HG03565 (cell line): ENCODE measurements at regions not wholly inside any gene's neighbourhood (a gene's known extent, or its start where the extent isn't known, plus 50 kb on each side); places are given as distances from the start of the nearest gene placed in this dataset.
A peak's percentile ranks its signal among the peaks of the same experiment; 100 is the strongest.
"Not testable (repeated sequence)": the region's sequence is repeated elsewhere in the genome, so short reads cannot be mapped to it uniquely, and the experiment has no call there.

Source experiments
- ATAC-seq: cut with Tn5 transposase; IDR thresholded peaks from one replicate; pipeline ENCODE4 v1.9.1; 2021; ENCODE audit warnings: mild to moderate bottlenecking, moderate library complexity; ENCODE audit not compliant: unreplicated experiment

- ATAC-seq: no peak
Observed at GRCh38 chr6:12348530-12349511, 58.7 kb downstream of the EDN1 start.

DNA sequence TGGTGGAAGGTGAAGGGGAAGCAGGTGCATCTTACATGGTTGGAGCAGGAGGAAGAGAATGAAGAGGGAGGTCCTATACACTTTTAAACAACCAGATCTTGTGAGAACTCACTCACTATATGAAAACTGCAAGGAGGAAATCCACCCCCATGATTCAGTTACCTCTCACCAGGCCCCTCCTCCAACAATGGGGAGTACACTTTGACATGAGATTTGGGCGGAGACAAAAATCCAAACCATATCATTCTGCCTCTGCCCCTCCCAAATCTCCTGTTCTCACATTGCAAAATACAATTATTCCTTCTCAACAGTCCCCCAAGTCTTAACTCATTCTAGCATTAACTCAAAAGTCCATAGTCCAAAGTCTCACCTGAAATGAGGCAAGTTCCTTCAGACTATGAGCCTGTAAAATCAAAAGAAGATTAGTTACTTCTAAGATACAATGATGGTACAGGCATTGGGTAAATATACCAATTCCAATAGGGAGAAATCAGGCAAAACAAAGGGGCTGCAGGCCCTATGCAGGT lies 60.5 kb downstream of the EDN1 start:
- ATAC-seq: no peak

GRCh38 chr6:12351672-12352071 lies 61.5 kb downstream of the EDN1 start:
- ATAC-seq: no peak

- no peak for ATAC-seq
Observed at GRCh38 chr6:12353731-12354130, 63.6 kb downstream of the EDN1 start.

GRCh38 chr6:12354499-12354898 lies 64.3 kb downstream of the EDN1 start:
- ATAC-seq: no peak

- no peak for ATAC-seq
Observed at GRCh38 chr6:12355354-12355753, 65.2 kb downstream of the EDN1 start.

- ATAC-seq: no peak
Observed at GRCh38 chr6:12356431-12356830, 66.3 kb downstream of the EDN1 start.

- ATAC-seq: peak; percentile 62
Observed at GRCh38 chr6:12356983-12357972, 67.1 kb downstream of the EDN1 start.

GRCh38 chr6:12359036-12359435 lies 68.9 kb downstream of the EDN1 start:
- ATAC-seq: no peak

DNA sequence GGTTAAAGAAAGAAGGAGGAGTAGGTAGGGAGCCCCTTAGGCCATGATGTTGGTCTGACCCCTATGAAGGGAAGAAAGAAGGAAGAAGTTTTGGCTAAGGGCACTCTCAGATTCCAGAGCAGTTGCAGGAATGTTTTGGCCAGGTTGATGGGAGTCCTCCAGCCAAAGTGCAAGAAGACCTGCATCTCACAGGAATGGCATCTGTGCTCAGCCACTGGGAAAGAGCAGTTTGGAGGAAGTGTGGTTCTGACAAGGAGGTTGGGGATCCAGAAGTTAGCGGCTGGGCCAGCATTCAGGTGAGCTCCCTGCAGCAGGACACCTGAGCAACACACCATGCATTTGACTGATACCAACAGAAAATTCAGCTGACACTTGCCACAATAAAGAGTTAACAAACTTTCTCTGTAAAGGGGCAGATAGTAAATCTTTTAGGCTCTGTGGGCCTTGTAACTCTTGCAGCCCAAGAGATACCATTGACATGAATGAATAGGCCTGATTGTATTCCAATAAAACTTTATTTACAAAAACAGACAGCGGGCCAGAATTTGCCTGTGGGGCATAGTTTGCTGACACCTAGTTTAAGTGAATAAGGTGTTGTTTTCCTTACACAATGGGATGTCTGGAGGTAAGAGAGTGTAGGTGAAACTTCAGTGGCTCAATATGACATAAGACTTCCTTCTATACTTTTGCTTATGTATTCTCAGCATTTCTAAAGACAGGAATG lies 71.0 kb downstream of the EDN1 start:
- no peak for ATAC-seq

GRCh38 chr6:12363277-12363650 lies 73.1 kb downstream of the EDN1 start:
- not testable (repeated sequence) for ATAC-seq

GRCh38 chr6:12363651-12364381 lies 73.7 kb downstream of the EDN1 start:
- no peak for ATAC-seq

- ATAC-seq: no peak
Observed at GRCh38 chr6:12364621-12365020, 74.5 kb downstream of the EDN1 start.

- ATAC-seq: no peak
Observed at GRCh38 chr6:12366731-12367130, 76.6 kb downstream of the EDN1 start.

GRCh38 chr6:12367412-12367811 lies 77.3 kb downstream of the EDN1 start:
- ATAC-seq: no peak

DNA sequence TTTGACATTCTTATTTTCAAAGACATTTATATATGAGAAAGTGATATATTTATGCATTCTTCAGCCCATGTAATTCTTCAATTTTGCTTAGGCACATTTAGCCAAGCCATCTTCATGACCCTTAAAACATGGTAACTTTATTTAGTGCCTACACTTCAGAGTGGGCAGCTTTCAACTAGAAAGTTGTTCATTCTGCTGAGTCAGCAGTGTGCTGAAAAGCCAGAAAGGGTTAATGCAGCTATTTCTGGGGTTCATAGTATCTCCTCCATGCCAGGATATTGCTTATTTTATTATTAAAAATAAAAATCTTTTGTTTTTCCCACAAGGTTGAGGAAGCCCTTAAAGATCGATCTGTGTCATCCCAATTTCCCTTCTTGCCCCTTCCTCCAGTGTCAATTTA lies 79.2 kb downstream of the EDN1 start:
- no peak for ATAC-seq

GRCh38 chr6:12369781-12370262 lies 79.7 kb downstream of the EDN1 start:
- ATAC-seq: peak; percentile 54

- no peak for ATAC-seq
Observed at GRCh38 chr6:12371151-12371550, 81.0 kb downstream of the EDN1 start.

DNA sequence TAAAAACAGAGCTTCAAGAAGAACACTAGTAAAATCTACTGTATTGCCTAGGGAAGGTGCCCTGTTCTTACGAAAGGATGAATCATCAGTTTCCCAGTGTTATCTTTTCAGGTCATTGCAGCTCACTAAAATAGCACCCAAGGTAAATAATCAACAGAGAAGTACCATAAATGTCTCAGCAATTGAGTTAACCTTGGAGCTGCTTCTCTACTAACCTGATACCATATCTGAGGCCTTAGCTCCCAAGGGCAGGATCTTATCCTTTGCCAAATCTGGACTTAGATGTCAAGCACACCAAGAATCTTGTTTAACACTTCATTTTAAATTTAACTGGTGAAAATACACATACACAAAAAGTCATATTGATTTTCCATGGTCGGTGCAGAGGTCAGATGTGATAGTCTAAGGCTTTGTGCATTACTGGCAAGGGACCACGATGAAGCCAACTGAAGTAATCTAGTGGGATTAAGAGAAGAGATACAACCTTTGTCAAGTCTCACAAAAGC lies 81.5 kb downstream of the EDN1 start:
- no peak for ATAC-seq

DNA sequence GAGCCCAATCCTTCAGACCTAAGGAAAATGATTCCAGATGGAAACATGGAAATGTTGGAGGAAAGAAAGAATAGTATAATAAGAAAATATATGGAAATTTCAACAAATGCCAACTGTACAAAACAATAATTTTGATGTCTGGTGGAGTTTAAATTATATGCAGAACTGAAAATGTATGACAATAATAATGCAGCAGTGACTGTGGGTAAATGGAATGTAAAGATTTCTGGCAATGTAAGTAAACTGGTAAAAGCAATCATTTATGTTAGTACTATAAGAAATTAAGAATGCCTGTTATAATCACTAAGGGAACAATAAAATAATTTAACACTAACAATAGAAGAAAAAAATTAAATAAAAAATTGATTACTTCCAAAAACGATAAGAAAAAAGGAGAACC lies 89.0 kb downstream of the EDN1 start:
- ATAC-seq: no peak
